HEK293T (cell line): ENCODE measurements at regions not wholly inside any gene's neighbourhood (a gene's known extent, or its start where the extent isn't known, plus 50 kb on each side); places are given as distances from the start of the nearest gene placed in this dataset.

Source experiments
- ARNT ChIP-seq: fragments of 450-650 bp; IDR thresholded peaks from 2 replicates; pipeline ENCODE4 v1.6.1; 2017; ENCODE audit warnings: mild to moderate bottlenecking
- BHLHE40 ChIP-seq: fragments of 450-650 bp; IDR thresholded peaks from 2 replicates; pipeline ENCODE4 v1.6.1; 2016; ENCODE audit warnings: mild to moderate bottlenecking, moderate library complexity, borderline replicate concordance
- ELF4 ChIP-seq: fragments of 450-650 bp; IDR thresholded peaks from 2 replicates; pipeline ENCODE4 v1.6.1; 2017; ENCODE audit warnings: antibody characterized with exemption
- FOXK2 ChIP-seq: fragments of 450-650 bp; IDR thresholded peaks from 2 replicates; pipeline ENCODE4 v1.6.1; 2016; ENCODE audit warnings: mild to moderate bottlenecking
- SP1 ChIP-seq: fragments of 450-650 bp; IDR thresholded peaks from 2 replicates; pipeline ENCODE4 v1.6.1; 2017
- TARDBP ChIP-seq: fragments of 450-650 bp; IDR thresholded peaks from 2 replicates; pipeline ENCODE4 v1.6.1; 2016

DNA sequence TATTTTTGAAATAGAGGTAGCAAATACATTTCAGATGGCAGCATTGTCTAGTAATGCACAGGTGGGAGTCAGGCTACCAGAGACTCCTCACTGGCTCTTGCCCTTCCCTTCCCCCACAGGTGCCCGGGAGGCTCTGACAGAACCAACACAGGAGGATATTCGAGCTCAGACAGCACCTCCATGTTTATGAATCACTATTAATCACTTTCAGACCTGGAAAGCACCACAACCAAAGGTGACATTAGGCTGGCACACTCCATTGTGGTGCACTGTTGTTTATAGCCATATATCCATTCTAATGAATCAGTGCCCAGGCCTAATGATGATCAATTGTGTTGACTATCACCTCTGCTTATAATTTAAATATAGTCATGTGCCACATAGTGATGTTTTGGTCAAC lies 107.8 kb upstream of the NAMPT start:
- TF ChIP-seq SP1 = no peak
- TF ChIP-seq FOXK2 = no peak
- no peak for TF ChIP-seq TARDBP
- no peak for TF ChIP-seq BHLHE40
- TF ChIP-seq ARNT = no peak
- no peak for TF ChIP-seq ELF4
